ENCODE measurements at regions not wholly inside any gene's neighbourhood (a gene's known extent, or its start where the extent isn't known, plus 50 kb on each side); places are given as distances from the start of the nearest gene placed in this dataset.

GRCh38 chr10:83182076-83182475 is 957.2 kb upstream of the GHITM start:
- Mint-ChIP-seq H3K27ac (no peak overlapping the region), H3K9me3 (peaks cover 5% of the 10 kb centered on the region), H3K36me3 (ENCODE audit: low read depth) (no peaks in the 10 kb centered on the region), H3K4me1 (no peaks in the 10 kb centered on the region), H3K27me3 (no peaks in the 10 kb centered on the region), H3K4me3 (no peak overlapping the region)
- intact Hi-C loops (cut with micrococcal nuclease) = no loop called here
- DNase-seq = no peak

GRCh38 chr10:83184641-83185040 is 954.7 kb upstream of the GHITM start:
- H3K9me3 Mint-ChIP-seq = no peaks in the 10 kb centered on the region
- intact Hi-C loops (cut with micrococcal nuclease) = no loop called here

DNA sequence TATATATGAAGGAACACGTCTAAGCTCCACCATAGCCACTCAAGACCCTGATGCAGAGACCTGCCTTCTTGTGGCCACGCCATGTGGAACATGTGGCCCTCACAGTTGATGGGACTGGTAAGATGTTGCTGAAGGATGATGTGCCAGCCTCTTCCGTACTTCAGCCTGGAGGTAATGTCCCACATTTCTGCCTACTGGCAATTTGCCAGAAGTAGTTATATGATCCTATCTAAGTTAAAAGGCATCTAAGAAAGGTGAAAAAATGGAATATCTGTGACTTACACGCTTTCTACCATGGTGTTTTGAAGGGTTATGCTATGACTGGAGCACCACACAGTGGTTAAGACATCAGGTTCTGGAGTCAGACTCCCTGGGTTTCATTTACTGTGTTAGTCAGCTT is 948.7 kb upstream of the GHITM start:
- Mint-ChIP-seq H3K27ac (no peak overlapping the region), H3K9me3 (no peaks in the 10 kb centered on the region), H3K4me3 (no peak overlapping the region), H3K36me3 (ENCODE audit: low read depth) (no peaks in the 10 kb centered on the region), H3K4me1 (no peaks in the 10 kb centered on the region), H3K27me3 (no peaks in the 10 kb centered on the region)
- intact Hi-C loops (cut with micrococcal nuclease) = no loop called here
- no peak for DNase-seq

More at GRCh38 chr10:83184641-83185040, 954.7 kb upstream of the GHITM start:
- Mint-ChIP-seq H3K27ac (no peak overlapping the region), H3K4me3 (no peak overlapping the region), H3K4me1 (no peaks in the 10 kb centered on the region), H3K36me3 (ENCODE audit: low read depth) (no peaks in the 10 kb centered on the region), H3K27me3 (no peaks in the 10 kb centered on the region)
- DNase-seq = no peak

GRCh38 chr10:83193026-83193425 is 946.3 kb upstream of the GHITM start:
- no peaks in the 10 kb centered on the region for H3K36me3 Mint-ChIP-seq (ENCODE audit: low read depth)
- no peak for DNase-seq
- H3K27me3 Mint-ChIP-seq = no peaks in the 10 kb centered on the region
- no peak overlapping the region for H3K4me3 Mint-ChIP-seq
- no peak overlapping the region for H3K27ac Mint-ChIP-seq
- no peaks in the 10 kb centered on the region for H3K4me1 Mint-ChIP-seq
- H3K9me3 Mint-ChIP-seq = no peaks in the 10 kb centered on the region
- intact Hi-C loops (cut with micrococcal nuclease) = no loop called here

DNA sequence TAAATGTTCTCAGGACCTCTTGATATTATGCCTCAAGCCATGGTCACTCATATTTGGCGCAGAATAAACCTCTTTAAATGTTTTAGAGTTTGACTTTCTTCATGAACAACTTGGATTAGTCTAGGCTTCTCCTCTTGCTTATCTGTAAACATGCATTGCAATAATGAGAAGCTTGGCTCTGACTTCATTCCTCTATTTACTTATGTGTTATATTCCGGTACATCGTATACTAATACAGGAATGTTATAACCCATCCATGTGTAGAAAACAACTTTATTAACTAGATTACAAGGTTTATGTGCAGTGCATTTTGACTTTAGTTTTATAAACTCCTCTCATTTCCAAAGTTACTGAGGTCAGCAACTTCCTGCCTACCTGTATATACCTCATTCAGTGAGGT is 944.3 kb upstream of the GHITM start:
- Mint-ChIP-seq H3K27me3 (no peaks in the 10 kb centered on the region), H3K4me1 (no peaks in the 10 kb centered on the region), H3K27ac (no peak overlapping the region), H3K36me3 (ENCODE audit: low read depth) (no peaks in the 10 kb centered on the region), H3K9me3 (no peaks in the 10 kb centered on the region), H3K4me3 (no peak overlapping the region)
- intact Hi-C loops (cut with micrococcal nuclease) = no loop called here
- DNase-seq = no peak

- H3K4me3 Mint-ChIP-seq = no peak overlapping the region
- no peaks in the 10 kb centered on the region for H3K4me1 Mint-ChIP-seq
- no peaks in the 10 kb centered on the region for H3K27me3 Mint-ChIP-seq
- intact Hi-C loops (cut with micrococcal nuclease) = no loop called here
- no peak overlapping the region for H3K27ac Mint-ChIP-seq
- no peaks in the 10 kb centered on the region for H3K9me3 Mint-ChIP-seq
- no peaks in the 10 kb centered on the region for H3K36me3 Mint-ChIP-seq (ENCODE audit: low read depth)
- DNase-seq = no peak
Observed at GRCh38 chr10:83199374-83199773, 939.9 kb upstream of the GHITM start.

- DNase-seq = no peak
- Mint-ChIP-seq H3K4me1 (no peaks in the 10 kb centered on the region), H3K4me3 (no peak overlapping the region), H3K9me3 (no peaks in the 10 kb centered on the region), H3K27me3 (no peaks in the 10 kb centered on the region), H3K27ac (no peak overlapping the region), H3K36me3 (ENCODE audit: low read depth) (no peaks in the 10 kb centered on the region)
- intact Hi-C loops (cut with micrococcal nuclease) = no loop called here
Observed at GRCh38 chr10:83205861-83206260, 933.4 kb upstream of the GHITM start.

GRCh38 chr10:83212632-83213334 is 926.5 kb upstream of the GHITM start:
- Mint-ChIP-seq H3K4me1 (no peaks in the 10 kb centered on the region), H3K27me3 (no peaks in the 10 kb centered on the region)
- intact Hi-C loops (cut with micrococcal nuclease) = no loop called here

GRCh38 chr10:83214136-83214535 is 925.2 kb upstream of the GHITM start:
- DNase-seq = no peak
- no peaks in the 10 kb centered on the region for H3K4me1 Mint-ChIP-seq
- intact Hi-C loops (cut with micrococcal nuclease) = no loop called here
- H3K36me3 Mint-ChIP-seq (ENCODE audit: low read depth) = no peaks in the 10 kb centered on the region
- no peaks in the 10 kb centered on the region for H3K27me3 Mint-ChIP-seq
- no peak overlapping the region for H3K4me3 Mint-ChIP-seq
- no peak overlapping the region for H3K27ac Mint-ChIP-seq
- no peaks in the 10 kb centered on the region for H3K9me3 Mint-ChIP-seq

More at GRCh38 chr10:83212632-83213334, 926.5 kb upstream of the GHITM start:
- no peak overlapping the region for H3K27ac Mint-ChIP-seq
- H3K4me3 Mint-ChIP-seq = no peak overlapping the region
- DNase-seq = no peak
- no peaks in the 10 kb centered on the region for H3K9me3 Mint-ChIP-seq
- no peaks in the 10 kb centered on the region for H3K36me3 Mint-ChIP-seq (ENCODE audit: low read depth)

DNA sequence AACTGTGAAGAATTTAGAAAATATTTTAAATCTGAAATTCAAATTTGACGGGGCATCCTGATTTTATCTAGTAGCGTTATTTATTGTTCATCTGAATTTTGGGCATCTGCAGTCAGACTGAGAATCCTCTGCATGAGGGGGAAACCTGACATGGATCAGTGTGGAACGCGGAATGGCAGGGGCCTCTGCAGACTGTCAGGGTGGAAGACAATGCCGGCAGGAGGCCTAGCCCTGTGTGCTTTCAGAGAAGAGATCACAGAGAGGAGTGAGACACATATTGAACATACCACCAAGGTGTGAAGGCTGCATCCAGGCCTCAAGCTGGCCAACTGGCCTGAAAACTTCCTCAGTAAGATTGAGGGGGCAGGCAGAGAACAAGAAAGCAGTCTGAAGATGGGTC is 921.1 kb upstream of the GHITM start:
- Mint-ChIP-seq H3K9me3 (peaks cover 3% of the 10 kb centered on the region), H3K4me3 (no peak overlapping the region), H3K27me3 (no peaks in the 10 kb centered on the region), H3K4me1 (no peaks in the 10 kb centered on the region), H3K36me3 (ENCODE audit: low read depth) (no peaks in the 10 kb centered on the region), H3K27ac (no peak overlapping the region)
- intact Hi-C loops (cut with micrococcal nuclease) = no loop called here
- DNase-seq = no peak

DNA sequence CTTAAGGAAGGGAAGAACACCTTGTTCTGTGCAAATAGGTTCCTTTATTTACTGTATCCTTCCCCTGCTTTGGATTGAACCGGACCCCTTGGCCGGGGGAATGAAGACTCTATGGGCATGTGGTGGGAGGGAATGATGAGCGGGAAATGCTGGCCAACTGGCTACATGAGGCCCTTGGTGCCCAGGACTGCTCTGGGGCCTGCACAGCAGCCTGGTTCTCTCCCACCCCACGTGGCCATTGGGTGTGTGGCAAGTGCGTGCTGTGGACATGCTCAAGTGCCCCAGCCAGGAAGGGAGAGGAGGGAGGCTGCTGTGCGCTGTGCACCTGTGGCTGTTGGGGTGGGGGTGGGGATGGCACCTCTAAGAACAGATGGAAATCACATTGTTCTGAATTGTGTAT is 917.0 kb upstream of the GHITM start:
- DNase-seq = no peak
- Mint-ChIP-seq H3K9me3 (peaks cover 3% of the 10 kb centered on the region), H3K27me3 (no peaks in the 10 kb centered on the region), H3K27ac (no peak overlapping the region), H3K36me3 (ENCODE audit: low read depth) (no peaks in the 10 kb centered on the region), H3K4me1 (no peaks in the 10 kb centered on the region), H3K4me3 (no peak overlapping the region)
- intact Hi-C loops (cut with micrococcal nuclease) = no loop called here

DNA sequence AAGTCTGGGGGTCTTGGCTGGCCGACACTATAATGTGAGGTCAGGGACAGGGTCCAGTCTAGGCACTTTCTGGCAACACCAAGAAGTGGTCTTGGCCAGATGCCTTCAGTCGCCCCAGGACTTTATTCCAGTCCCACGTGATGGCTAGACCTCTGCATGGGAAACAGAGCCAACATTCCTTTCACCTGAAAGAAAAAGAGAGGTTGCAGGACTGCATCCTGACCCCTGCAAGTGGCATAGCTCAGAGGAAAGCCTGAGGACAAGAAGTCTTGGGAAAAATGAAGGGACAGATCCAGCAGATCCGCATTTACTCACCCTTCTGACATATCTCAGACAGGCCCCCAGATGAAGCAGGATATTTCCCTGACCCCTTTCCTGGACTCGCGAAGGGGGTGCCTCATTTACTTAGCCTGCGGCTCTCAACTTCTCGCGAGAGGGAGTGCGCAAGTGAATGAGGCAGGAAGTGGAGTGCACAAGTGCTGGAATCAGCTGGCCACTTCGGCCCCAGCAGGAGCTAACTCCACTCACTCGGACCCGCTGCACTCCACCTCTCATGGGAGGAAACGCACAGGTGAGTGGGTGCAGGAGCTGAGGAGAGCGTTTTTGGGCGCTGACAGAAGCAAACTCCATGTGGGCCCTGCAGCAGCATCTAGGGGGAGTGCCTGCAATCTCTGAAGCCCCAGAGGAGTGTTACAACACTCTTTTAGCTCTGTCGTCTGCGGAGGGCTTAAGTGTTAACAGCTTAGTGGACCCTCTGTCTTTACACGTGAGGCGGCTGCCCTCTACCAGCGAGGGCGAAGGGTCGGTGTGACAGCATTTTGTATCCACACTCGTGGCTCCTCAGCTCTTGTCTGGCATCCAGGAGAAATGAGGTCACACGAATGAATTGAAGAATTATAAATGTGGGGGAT is 916.2 kb upstream of the GHITM start:
- H3K27ac Mint-ChIP-seq = no peak overlapping the region
- intact Hi-C loops (cut with micrococcal nuclease) = no loop called here

DNA sequence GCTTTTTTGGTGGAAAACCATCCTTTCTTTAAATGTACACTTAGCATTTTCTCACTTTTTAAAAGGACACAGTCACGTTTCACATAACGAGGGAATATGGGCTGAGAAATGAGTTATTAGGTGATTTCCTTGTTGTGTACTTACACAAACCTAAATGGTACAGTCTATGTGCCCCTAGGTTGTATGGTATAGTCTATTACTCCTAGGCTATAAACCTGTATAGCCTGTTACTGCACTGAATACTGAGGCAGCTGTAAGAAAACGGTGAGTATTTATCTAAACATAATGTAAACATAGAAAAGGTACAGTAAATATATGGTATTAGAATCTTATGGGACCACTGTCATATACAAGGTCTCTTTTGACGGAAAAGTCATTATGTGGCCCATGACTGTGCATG is 913.5 kb upstream of the GHITM start:
- no peak overlapping the region for H3K4me3 Mint-ChIP-seq
- no peaks in the 10 kb centered on the region for H3K4me1 Mint-ChIP-seq
- no peaks in the 10 kb centered on the region for H3K36me3 Mint-ChIP-seq (ENCODE audit: low read depth)
- intact Hi-C loops (cut with micrococcal nuclease) = no loop called here
- no peaks in the 10 kb centered on the region for H3K27me3 Mint-ChIP-seq
- DNase-seq = no peak
- no peak overlapping the region for H3K27ac Mint-ChIP-seq
- H3K9me3 Mint-ChIP-seq = peaks cover 1% of the 10 kb centered on the region

More for the DNA sequence above, 916.2 kb upstream of the GHITM start:
- Mint-ChIP-seq H3K9me3 (peaks cover 3% of the 10 kb centered on the region), H3K4me3 (no peak overlapping the region), H3K27me3 (no peaks in the 10 kb centered on the region), H3K4me1 (no peaks in the 10 kb centered on the region), H3K36me3 (ENCODE audit: low read depth) (no peaks in the 10 kb centered on the region)
- no peak for DNase-seq

- no peaks in the 10 kb centered on the region for H3K27me3 Mint-ChIP-seq
- intact Hi-C loops (cut with micrococcal nuclease) = no loop called here
- H3K36me3 Mint-ChIP-seq (ENCODE audit: low read depth) = no peaks in the 10 kb centered on the region
- H3K4me3 Mint-ChIP-seq = no peak overlapping the region
- no peaks in the 10 kb centered on the region for H3K9me3 Mint-ChIP-seq
- H3K27ac Mint-ChIP-seq = no peak overlapping the region
- DNase-seq = no peak
- H3K4me1 Mint-ChIP-seq = no peaks in the 10 kb centered on the region
Observed at GRCh38 chr10:83229991-83230390, 909.3 kb upstream of the GHITM start.

Data from activated CD4-positive, alpha-beta T cell treated with anti-CD3 and anti-CD28 coated beads, Interleukin-2, amount 10 ng/mL, durations not matched to agents 24 days and 14 days (primary cell).